Keratinocyte (primary cell): ENCODE measurements at regions not wholly inside any gene's neighbourhood (a gene's known extent, or its start where the extent isn't known, plus 50 kb on each side); places are given as distances from the start of the nearest gene placed in this dataset.

Source experiments
- DNase-seq: peaks from one replicate; pipeline ENCODE4 v3.0.0-alpha.2; 2011; ENCODE audit warnings: low read depth, missing footprints, low spot score
- FAIRE-seq: peaks from 2 replicates; lab custom pipeline; 2011; peaks lifted over from hg19 to GRCh38; lab: Jason Lieb, UNC
- H2AFZ ChIP-seq: 2 replicates; pipeline ENCODE4 v1.6.0; 2012; ENCODE audit warnings: low read length, control low read depth, inconsistent platforms; ENCODE audit not compliant: control insufficient read depth
- H3K27ac ChIP-seq: 2 replicates; pipeline ENCODE4 v1.5.1; 2011; ENCODE audit warnings: low read length; ENCODE audit not compliant: control insufficient read depth, insufficient read depth
- H3K27me3 ChIP-seq: 3 replicates; pipeline ENCODE4 v1.6.0; 2011; ENCODE audit warnings: low read length; ENCODE audit not compliant: control insufficient read depth, insufficient read depth; ENCODE audit errors: extremely low read depth
- H3K36me3 ChIP-seq, 2 experiments: 2 replicates in 1 of 2; 3 replicates in 1 of 2; pipeline ENCODE4 v1.5.1; 2011; ENCODE audit warnings: low read length in 2 of 2, mild to moderate bottlenecking in 1 of 2; ENCODE audit not compliant: control insufficient read depth in 2 of 2, insufficient read depth in 2 of 2; ENCODE audit errors: extremely low read depth in 1 of 2
- H3K4me1 ChIP-seq: 3 replicates; pipeline ENCODE4 v1.5.1; 2011; ENCODE audit warnings: low read length; ENCODE audit not compliant: control insufficient read depth, insufficient read depth; ENCODE audit errors: extremely low read depth
- H3K4me2 ChIP-seq: 3 replicates; pipeline ENCODE4 v1.6.0; 2011; ENCODE audit warnings: low read depth, low read length; ENCODE audit not compliant: control insufficient read depth, insufficient read depth; ENCODE audit errors: extremely low read depth
- H3K4me3 ChIP-seq, 3 experiments: fragments of 200-600 bp in 1 of 3; sonication (generic) in 1 of 3; 2 replicates in 2 of 3; 3 replicates in 1 of 3; pipeline ENCODE4 v1.5.1; 2011 to 2016; ENCODE audit warnings: low read length in 3 of 3, mild to moderate bottlenecking in 3 of 3, control low read depth in 2 of 3, inconsistent platforms in 1 of 3, low read depth in 1 of 3, mixed read lengths in 1 of 3, mixed run types in 1 of 3, moderate library complexity in 1 of 3; ENCODE audit not compliant: control insufficient read depth in 2 of 3, insufficient read depth in 2 of 3; ENCODE audit errors: extremely low read depth in 1 of 3
- H3K79me2 ChIP-seq: 2 replicates; pipeline ENCODE4 v1.6.0; 2012; ENCODE audit warnings: low read length; ENCODE audit not compliant: control insufficient read depth, insufficient read depth
- H3K9ac ChIP-seq: 3 replicates; pipeline ENCODE4 v1.6.0; 2011; ENCODE audit warnings: low read length; ENCODE audit not compliant: control insufficient read depth, insufficient read depth; ENCODE audit errors: extremely low read depth
- H3K9me1 ChIP-seq: 3 replicates; pipeline ENCODE4 v1.6.0; 2011; ENCODE audit warnings: low read length; ENCODE audit not compliant: control insufficient read depth, insufficient read depth; ENCODE audit errors: extremely low read depth
- H3K9me3 ChIP-seq: 2 replicates; pipeline ENCODE4 v1.5.1; 2012; ENCODE audit warnings: low read depth, low read length; ENCODE audit not compliant: control insufficient read depth
- H4K20me1 ChIP-seq: 3 replicates; pipeline ENCODE4 v1.6.0; 2011; ENCODE audit warnings: low read length; ENCODE audit not compliant: control insufficient read depth, insufficient read depth; ENCODE audit errors: extremely low read depth
- EZH2 ChIP-seq: IDR thresholded peaks from one replicate; pipeline ENCODE4 v1.6.1; 2012; ENCODE audit warnings: inconsistent platforms, mild to moderate bottlenecking, low read length, moderate library complexity
- dilution Hi-C: fragments of 300-500 bp; cut with MboI; formaldehyde crosslinking; loops from one replicate; pipeline ENCODE4 v1.7.0; 2020; ENCODE audit warnings: low sequenced_read_pairs; ENCODE audit not compliant: extremely low pct_ligation_motif_present
- TF ChIP-seq, protein P1 (sequence below), 3 experiments: IDR thresholded peaks in 1 of 3; conservative IDR thresholded peaks in 1 of 3; optimal IDR thresholded peaks in 1 of 3; 2 replicates in 2 of 3; 3 replicates in 1 of 3; pipeline versions ENCODE3 to v1.5.1; 2011; ENCODE audit warnings: low read length in 3 of 3, mild to moderate bottlenecking in 3 of 3, moderate library complexity in 2 of 3, control low read depth in 1 of 3, inconsistent platforms in 1 of 3; ENCODE audit not compliant: insufficient read depth in 2 of 3; ENCODE audit errors: extremely low read depth in 1 of 3

GRCh38 chr3:81022339-81022738 lies 739.1 kb downstream of the GBE1 start:
- H3K4me1 ChIP-seq = no peaks in the 10 kb centered on the region
- no peak for DNase-seq
- H3K27me3 ChIP-seq = no peaks in the 10 kb centered on the region
- no peaks in the 10 kb centered on the region for H3K36me3 ChIP-seq
- H3K9me3 ChIP-seq = no peaks in the 10 kb centered on the region
- no peak overlapping the region for H3K4me2 ChIP-seq
- H3K4me3 ChIP-seq = no peak overlapping the region
- TF ChIP-seq, protein P1, sequence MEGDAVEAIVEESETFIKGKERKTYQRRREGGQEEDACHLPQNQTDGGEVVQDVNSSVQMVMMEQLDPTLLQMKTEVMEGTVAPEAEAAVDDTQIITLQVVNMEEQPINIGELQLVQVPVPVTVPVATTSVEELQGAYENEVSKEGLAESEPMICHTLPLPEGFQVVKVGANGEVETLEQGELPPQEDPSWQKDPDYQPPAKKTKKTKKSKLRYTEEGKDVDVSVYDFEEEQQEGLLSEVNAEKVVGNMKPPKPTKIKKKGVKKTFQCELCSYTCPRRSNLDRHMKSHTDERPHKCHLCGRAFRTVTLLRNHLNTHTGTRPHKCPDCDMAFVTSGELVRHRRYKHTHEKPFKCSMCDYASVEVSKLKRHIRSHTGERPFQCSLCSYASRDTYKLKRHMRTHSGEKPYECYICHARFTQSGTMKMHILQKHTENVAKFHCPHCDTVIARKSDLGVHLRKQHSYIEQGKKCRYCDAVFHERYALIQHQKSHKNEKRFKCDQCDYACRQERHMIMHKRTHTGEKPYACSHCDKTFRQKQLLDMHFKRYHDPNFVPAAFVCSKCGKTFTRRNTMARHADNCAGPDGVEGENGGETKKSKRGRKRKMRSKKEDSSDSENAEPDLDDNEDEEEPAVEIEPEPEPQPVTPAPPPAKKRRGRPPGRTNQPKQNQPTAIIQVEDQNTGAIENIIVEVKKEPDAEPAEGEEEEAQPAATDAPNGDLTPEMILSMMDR (optimal IDR thresholded peaks at IDR 0.05 in 1 of 3, IDR thresholded peaks at IDR 0.05 in 1 of 3, conservative IDR thresholded peaks at IDR 0.05 in 1 of 3; ENCODE audit: extremely low read depth in 1 of 3, insufficient read depth in 2 of 3, low read length in 3 of 3) = no peak
- TF ChIP-seq EZH2 = no peak
- FAIRE-seq = no peak
- H3K9me1 ChIP-seq = no peaks in the 10 kb centered on the region
- H3K79me2 ChIP-seq = no peaks in the 10 kb centered on the region
- H3K27ac ChIP-seq = no peak overlapping the region
- no peaks in the 10 kb centered on the region for H4K20me1 ChIP-seq
- H3K9ac ChIP-seq = no peak overlapping the region
- no peak overlapping the region for H2AFZ ChIP-seq
- dilution Hi-C loops = no loop called here

DNA sequence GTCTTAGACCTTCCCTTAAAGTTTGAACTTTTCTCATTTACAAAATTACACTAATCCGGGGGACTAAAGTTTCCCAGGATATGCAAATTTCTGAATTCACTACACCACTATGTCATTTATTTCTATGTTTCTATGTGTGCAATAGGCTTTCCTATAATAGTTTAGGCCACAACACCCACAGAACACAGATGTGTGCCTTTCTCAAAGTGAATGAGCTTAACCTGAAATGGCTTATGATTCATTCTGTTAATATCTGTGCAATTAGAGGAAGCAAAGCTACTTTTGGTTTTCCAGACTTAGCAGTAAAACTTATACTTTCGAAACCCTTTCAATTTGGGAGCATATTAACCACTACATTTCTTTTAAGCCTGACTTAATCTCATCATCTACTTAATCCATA lies 748.1 kb downstream of the GBE1 start:
- TF ChIP-seq, protein P1 (optimal IDR thresholded peaks at IDR 0.05 in 1 of 3, IDR thresholded peaks at IDR 0.05 in 1 of 3, conservative IDR thresholded peaks at IDR 0.05 in 1 of 3; ENCODE audit: extremely low read depth in 1 of 3, insufficient read depth in 2 of 3, low read length in 3 of 3) = no peak
- TF ChIP-seq EZH2 = no peak
- Histone ChIP-seq H3K4me2 (no peak overlapping the region), H3K9me1 (no peaks in the 10 kb centered on the region), H4K20me1 (no peaks in the 10 kb centered on the region), H3K4me1 (no peaks in the 10 kb centered on the region), H3K79me2 (no peaks in the 10 kb centered on the region), H3K9ac (no peak overlapping the region), H3K4me3 (no peak overlapping the region), H3K27me3 (no peaks in the 10 kb centered on the region), H3K36me3 (no peaks in the 10 kb centered on the region), H3K9me3 (no peaks in the 10 kb centered on the region), H3K27ac (no peak overlapping the region), H2AFZ (no peak overlapping the region)
- FAIRE-seq (no peak), DNase-seq (no peak)
- dilution Hi-C loops = no loop called here
